ENCODE measurements at regions not wholly inside any gene's neighbourhood (a gene's known extent, or its start where the extent isn't known, plus 50 kb on each side); places are given as distances from the start of the nearest gene placed in this dataset.

GRCh38 chr16:72399811-72400210 is 227.9 kb upstream of the PMFBP1 start:
- no peak for DNase-seq

GRCh38 chr16:72397876-72398275 is 225.9 kb upstream of the PMFBP1 start:
- no peak for DNase-seq

GRCh38 chr16:72394526-72394925 is 222.6 kb upstream of the PMFBP1 start:
- DNase-seq = no peak

- no peak for DNase-seq
These were observed 217.8 kb upstream of the PMFBP1 start for GRCh38 chr16:72389791-72390190.

DNA sequence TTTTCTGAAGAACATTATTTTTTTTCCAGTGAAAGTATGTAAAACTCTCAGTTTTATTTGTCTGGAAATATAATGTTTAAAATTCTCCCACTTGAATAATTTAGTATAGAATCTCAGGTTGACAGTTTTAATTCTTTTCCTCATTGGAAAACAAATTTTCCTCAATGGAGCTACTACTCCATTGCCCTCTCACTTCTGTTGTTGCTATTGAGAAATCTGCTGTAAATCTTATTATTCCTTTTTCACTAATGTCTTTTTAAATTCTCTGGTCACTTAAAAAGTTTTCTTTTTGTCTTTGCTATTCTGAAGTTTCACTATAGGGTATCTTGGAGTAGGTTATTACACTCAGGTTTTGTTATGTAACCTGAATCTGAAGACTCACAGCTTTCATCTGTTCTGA is 216.1 kb upstream of the PMFBP1 start:
- DNase-seq = no peak

DNA sequence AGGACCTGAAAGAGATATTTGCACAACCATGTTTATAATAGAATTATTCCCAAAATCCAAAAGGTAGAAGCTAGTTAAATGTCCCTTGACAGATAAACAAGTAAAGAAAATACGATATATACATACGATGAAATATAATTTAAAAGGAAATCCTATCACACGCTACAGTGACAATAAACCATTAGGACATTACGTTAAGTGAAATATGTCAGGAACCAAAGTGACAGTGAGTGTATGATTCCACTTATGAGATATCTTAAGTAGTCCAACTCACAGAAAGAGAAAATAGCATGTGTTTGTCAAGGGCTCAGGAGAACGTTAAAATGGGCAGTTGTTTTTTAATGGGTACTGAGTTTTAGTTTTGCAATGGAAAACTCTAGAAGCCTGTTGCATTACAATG is 212.7 kb upstream of the PMFBP1 start:
- no peak for DNase-seq

- no peak for DNase-seq
These were observed 208.3 kb upstream of the PMFBP1 start for GRCh38 chr16:72380283-72380682.

GRCh38 chr16:72373201-72373600 is 201.2 kb upstream of the PMFBP1 start:
- DNase-seq = no peak

GRCh38 chr16:72372087-72373045 is 200.4 kb upstream of the PMFBP1 start:
- DNase-seq = no peak

DNA sequence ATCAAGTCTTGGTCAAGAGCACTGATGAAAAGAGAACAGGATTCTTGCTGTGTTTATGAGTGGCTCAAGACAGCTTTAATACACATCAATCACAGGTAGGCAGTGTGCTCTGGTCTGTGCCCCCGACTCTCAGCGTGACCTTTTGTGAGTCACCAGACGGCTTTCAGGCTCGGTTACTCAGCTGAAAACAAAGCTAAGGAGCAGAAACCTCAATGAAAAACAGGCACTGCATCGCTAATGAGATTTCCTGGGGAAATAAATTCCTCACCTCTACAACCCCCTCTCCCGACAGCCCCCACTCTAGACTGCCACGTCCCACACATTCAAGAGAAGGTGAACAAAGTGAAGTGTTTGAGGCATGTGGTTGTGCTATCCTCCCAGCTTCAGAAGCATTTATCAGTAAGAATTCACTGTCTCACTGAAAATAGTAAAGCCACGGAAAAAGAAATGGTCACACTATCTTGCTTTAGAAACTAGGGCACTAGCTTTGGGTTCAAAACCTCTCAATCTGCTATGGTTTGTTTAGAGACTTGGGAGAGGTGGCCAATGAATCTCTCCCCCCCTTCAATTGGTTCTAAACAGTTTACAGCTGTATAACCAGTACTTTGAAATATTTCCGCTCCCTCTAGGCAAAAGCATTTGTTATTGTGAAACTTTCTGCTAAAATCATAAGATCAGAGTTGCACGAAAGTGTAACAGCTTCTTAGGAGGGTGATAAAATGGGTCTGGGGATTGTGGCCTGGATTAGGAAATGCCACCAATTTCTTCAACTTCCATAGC is 199.5 kb upstream of the PMFBP1 start:
- no peak for DNase-seq

GRCh38 chr16:72369274-72369673 is 197.3 kb upstream of the PMFBP1 start:
- DNase-seq = no peak

DNA sequence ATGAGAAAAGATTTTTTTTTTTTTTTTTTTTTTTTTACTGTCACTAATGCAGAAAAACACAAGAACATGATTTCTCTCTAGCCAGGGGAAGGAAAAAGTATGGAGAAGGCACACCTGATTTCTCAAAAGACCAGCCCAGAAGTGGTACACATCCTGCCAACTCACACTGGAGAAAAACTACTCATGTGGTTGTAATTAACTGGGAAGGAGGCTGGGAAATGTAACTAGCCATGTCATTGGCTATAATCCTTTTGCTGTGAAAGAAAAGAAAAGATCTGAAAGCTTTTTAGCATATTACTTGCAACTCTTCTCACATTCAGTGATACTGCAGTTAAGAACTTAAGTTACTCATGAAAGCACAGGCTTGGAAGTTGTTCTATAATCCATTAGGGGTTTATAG is 195.9 kb upstream of the PMFBP1 start:
- no peak for DNase-seq

DNA sequence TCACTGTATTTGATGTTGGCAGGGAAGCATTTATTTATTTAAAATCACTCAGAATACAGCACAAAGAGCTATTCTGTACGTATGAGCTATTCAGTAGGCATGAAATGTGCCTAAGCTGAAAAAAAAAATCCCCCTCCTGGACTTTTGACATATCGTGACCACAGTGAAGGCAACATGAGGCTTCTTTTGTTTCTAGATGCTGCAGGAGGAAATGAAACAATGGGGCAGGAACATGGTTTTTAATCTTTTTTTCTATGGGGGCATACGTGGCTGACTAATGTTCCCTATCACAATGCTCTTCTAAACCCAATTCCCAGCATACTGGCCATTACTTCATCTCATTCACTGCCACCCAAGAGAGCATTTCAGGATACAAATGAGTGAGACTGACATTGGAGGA is 191.0 kb upstream of the PMFBP1 start:
- no peak for DNase-seq

DNA sequence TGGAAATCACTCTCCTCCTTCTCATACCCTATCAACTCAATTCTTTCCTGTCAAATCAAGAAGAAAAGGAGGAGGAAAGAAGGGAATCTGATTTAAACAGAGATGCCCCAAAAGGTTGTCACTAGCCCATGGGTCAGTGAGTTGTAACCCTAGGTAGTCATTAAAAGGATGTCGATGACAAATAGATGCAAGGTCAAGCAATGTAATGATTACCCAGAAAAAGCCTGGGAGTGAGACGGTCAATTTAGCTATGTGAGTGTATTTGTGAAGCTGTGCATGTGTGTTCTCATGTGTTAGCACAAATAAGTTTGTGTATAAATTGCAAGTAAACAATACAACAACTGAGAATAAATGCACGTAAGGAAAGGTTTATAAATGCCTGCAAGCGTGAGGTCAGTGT is 190.5 kb upstream of the PMFBP1 start:
- DNase-seq = no peak

DNA sequence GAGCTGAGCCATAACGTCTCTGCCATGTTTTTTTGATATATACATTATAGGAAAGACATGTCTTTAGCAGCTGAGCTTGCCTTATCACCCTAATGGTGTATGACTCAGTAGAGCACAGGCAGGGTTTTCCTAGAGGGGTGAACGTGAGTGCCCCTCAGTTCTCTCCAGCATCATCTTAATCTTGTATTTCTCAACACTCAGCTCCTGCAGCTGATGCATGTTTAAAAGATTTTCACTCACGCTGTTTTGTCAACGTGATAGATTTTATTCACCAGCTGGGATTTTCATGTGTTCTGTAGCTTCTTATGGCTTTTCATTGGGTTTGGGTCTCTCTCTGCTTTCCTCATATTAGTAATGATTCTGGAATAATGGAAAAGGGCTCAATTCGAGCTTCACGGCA is 186.0 kb upstream of the PMFBP1 start:
- no peak for DNase-seq

GRCh38 chr16:72355561-72355960 is 183.6 kb upstream of the PMFBP1 start:
- no peak for DNase-seq

DNA sequence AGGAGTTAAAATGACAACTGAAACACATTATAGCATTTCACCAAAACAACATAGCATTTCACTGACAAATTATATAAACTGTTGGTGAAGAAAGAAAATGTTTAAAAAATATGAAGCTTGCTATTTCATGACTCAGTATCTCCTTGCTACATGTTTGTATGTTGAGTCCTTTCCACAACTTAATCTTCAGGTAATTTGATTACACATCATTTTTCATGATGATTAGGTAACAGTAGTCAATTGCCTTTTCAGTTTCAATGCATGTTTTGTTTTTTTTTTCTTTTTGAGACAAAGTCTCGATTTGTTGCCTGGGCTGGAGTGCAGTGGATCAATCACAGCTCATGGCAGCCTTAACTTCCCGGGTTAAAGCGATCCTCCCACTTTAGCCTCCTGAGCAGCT is 177.8 kb upstream of the PMFBP1 start:
- no peak for DNase-seq

- DNase-seq = no peak
These were observed 161.0 kb upstream of the PMFBP1 start for GRCh38 chr16:72332926-72333325.

DNA sequence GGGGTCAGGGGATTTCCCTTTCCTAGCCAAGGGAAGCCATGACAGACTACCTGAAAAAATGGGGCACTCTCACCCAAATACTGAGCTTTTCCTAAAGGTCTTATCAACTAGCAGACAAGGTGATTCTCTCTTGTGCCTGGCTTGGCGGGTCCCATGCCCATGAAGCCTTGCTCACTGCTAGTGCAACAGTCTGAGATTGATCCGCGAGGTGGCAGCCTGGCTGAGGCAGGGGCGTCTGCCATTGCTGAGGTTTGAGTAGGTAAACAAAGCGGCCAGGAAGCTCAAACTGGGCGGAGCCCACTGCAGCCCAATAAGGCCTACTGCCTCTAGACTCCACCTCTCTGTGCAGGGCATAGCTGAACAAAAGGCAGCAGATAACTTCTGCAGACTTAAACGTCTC is 152.6 kb upstream of the PMFBP1 start:
- no peak for DNase-seq

- DNase-seq = no peak
These were observed 145.5 kb upstream of the PMFBP1 start for GRCh38 chr16:72317446-72317845.

DNA sequence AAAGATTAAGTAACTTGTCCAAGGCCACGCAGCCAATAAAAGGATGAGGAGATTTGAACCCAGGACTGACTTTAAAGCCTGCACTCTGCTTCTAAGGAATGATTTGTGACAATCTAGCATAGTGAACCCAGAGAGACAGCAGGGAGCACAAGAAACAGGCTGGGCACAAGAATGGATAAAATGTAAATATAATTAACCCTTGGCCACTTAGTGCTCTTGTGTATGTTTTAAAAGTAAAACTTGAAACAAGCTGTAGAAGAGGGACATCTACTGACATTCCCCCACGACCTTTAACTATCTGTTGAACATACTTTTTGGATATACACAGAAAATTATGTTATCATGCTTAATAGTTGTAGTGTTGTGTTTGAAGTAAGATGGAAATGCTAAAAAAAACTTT is 141.9 kb upstream of the PMFBP1 start:
- no peak for DNase-seq

- DNase-seq = no peak
These were observed 140.9 kb upstream of the PMFBP1 start for GRCh38 chr16:72312828-72313227.

DNA sequence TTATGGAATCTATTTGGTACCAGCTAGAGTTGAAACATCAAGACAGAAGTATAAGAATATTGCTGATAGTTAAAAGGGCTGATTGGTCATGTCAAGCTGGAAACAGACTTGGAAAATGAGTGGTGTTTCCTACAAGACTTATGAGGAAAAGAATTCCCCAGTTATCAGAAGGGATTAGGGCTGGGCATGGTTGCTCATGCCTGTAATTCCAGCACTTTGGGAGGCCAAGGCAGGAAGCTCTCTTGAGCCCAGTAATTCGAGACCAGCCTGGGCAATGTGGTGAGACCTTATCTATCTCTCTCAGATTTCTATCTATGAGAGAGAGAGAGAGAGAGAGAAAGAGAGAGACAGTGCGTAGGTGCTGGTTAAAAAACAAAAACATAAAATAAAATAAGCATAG is 139.5 kb upstream of the PMFBP1 start:
- no peak for DNase-seq

- DNase-seq = no peak
These were observed 137.0 kb upstream of the PMFBP1 start for GRCh38 chr16:72309001-72309400.

Data from hematopoietic multipotent progenitor cell treated with erythropoietin and hydrocortisone succinate and interleukin-3 and kit ligand, for 8 days (in vitro differentiated cells).